Colonic mucosa (tissue), 4 donors: ENCODE measurements at regions not wholly inside any gene's neighbourhood (a gene's known extent, or its start where the extent isn't known, plus 50 kb on each side); places are given as distances from the start of the nearest gene placed in this dataset.

Experiments used
- DNase-seq: peaks from one replicate; pipeline ENCODE4 v3.0.0-alpha.2; 2020
- H3K27ac ChIP-seq: fragments of 200-600 bp; one replicate; pipeline ENCODE4 v1.8.0; 2021
- H3K27me3 ChIP-seq: fragments of 200-600 bp; one replicate; pipeline ENCODE4 v1.8.0; 2021
- H3K36me3 ChIP-seq: fragments of 200-600 bp; one replicate; pipeline ENCODE4 v1.8.0; 2021
- H3K4me1 ChIP-seq: fragments of 200-600 bp; one replicate; pipeline ENCODE4 v1.8.0; 2021; ENCODE audit warnings: mild to moderate bottlenecking
- H3K4me3 ChIP-seq: fragments of 200-600 bp; one replicate; pipeline ENCODE4 v1.8.0; 2021
- H3K9ac ChIP-seq, 2 donors: one replicate each; pipeline ENCODE4 v1.7.0; 2013; ENCODE audit warnings: control low read depth in 2 of 2, low read depth in 2 of 2, low read length in 2 of 2
- H3K9me3 ChIP-seq: fragments of 200-600 bp; one replicate; pipeline ENCODE4 v1.8.0; 2021
- CTCF ChIP-seq: fragments of 200-600 bp; IDR thresholded peaks from one replicate; pipeline ENCODE4 v1.8.0; 2022; ENCODE audit warnings: antibody characterized with exemption, mild to moderate bottlenecking
- intact Hi-C: fragments of 100-400 bp; cut with DNase I; formaldehyde crosslinking; loops from one replicate; pipeline ENCODE4 v1.14.1; 2022
- donor health status: healthy.
- donor health status: DM: no; HTN: no; CAD: no.
- donor health status: DM: no; HTN: no; CAD: no.

GRCh38 chr4:114116861-114117260, 137.4 kb upstream of the ARSJ start:
- no peak for DNase-seq
- Histone ChIP-seq H3K27ac (no peak overlapping the region), H3K4me3 (no peak overlapping the region), H3K9me3 (no peaks in the 10 kb centered on the region), H3K27me3 (no peaks in the 10 kb centered on the region), H3K9ac (no peak overlapping the region), H3K4me1 (no peaks in the 10 kb centered on the region), H3K36me3 (no peaks in the 10 kb centered on the region)
- TF ChIP-seq CTCF: no peak
- intact Hi-C loops: no loop called here

GRCh38 chr4:114121221-114121620, 141.8 kb upstream of the ARSJ start:
- H3K4me3 ChIP-seq: no peak overlapping the region
- H3K4me1 ChIP-seq: no peaks in the 10 kb centered on the region
- intact Hi-C loops: no loop called here
- H3K9me3 ChIP-seq: no peaks in the 10 kb centered on the region
- H3K27ac ChIP-seq: no peak overlapping the region
- H3K27me3 ChIP-seq: no peaks in the 10 kb centered on the region
- TF ChIP-seq CTCF: no peak
- no peak for DNase-seq
- no peaks in the 10 kb centered on the region for H3K36me3 ChIP-seq
- no peak overlapping the region for H3K9ac ChIP-seq

- Histone ChIP-seq H3K36me3 (no peaks in the 10 kb centered on the region), H3K27ac (no peak overlapping the region), H3K27me3 (no peaks in the 10 kb centered on the region), H3K4me3 (no peak overlapping the region), H3K9ac (no peak overlapping the region), H3K4me1 (no peaks in the 10 kb centered on the region), H3K9me3 (no peaks in the 10 kb centered on the region)
- intact Hi-C loops: no loop called here
- no peak for TF ChIP-seq CTCF
- no peak for DNase-seq
Measured at GRCh38 chr4:114132199-114132598, 152.8 kb upstream of the ARSJ start.

GRCh38 chr4:114132830-114133229, 153.4 kb upstream of the ARSJ start:
- Histone ChIP-seq H3K9me3 (no peaks in the 10 kb centered on the region), H3K27me3 (no peaks in the 10 kb centered on the region)
- intact Hi-C loops: no loop called here

GRCh38 chr4:114136069-114136468, 156.6 kb upstream of the ARSJ start:
- intact Hi-C loops: no loop called here
- Histone ChIP-seq H3K4me3 (no peak overlapping the region), H3K27me3 (no peaks in the 10 kb centered on the region), H3K27ac (no peak overlapping the region), H3K4me1 (no peaks in the 10 kb centered on the region), H3K36me3 (no peaks in the 10 kb centered on the region), H3K9ac (no peak overlapping the region), H3K9me3 (no peaks in the 10 kb centered on the region)
- no peak for TF ChIP-seq CTCF
- DNase-seq: no peak

More at GRCh38 chr4:114132830-114133229, 153.4 kb upstream of the ARSJ start:
- DNase-seq: no peak
- Histone ChIP-seq H3K27ac (no peak overlapping the region), H3K4me3 (no peak overlapping the region), H3K36me3 (no peaks in the 10 kb centered on the region), H3K9ac (no peak overlapping the region), H3K4me1 (no peaks in the 10 kb centered on the region)
- peak; percentile 14 for TF ChIP-seq CTCF

GRCh38 chr4:114137984-114138383, 158.5 kb upstream of the ARSJ start:
- H3K27ac ChIP-seq: no peak overlapping the region
- H3K27me3 ChIP-seq: no peaks in the 10 kb centered on the region
- H3K4me1 ChIP-seq: no peaks in the 10 kb centered on the region
- no peak for DNase-seq
- TF ChIP-seq CTCF: no peak
- intact Hi-C loops: no loop called here
- no peak overlapping the region for H3K4me3 ChIP-seq
- H3K9me3 ChIP-seq: no peaks in the 10 kb centered on the region
- no peak overlapping the region for H3K9ac ChIP-seq
- H3K36me3 ChIP-seq: no peaks in the 10 kb centered on the region
